H1 (cell line): ENCODE measurements at regions not wholly inside any gene's neighbourhood (a gene's known extent, or its start where the extent isn't known, plus 50 kb on each side); places are given as distances from the start of the nearest gene placed in this dataset.
A peak's percentile ranks its signal among the peaks of the same experiment; 100 is the strongest.

Source experiments
- CTCF ChIA-PET: fragments of 300-600 bp; sonication (Branson Sonifier 250); formaldehyde crosslinking; loops from one replicate; lab custom pipeline; 2021; ENCODE audit not compliant: partially characterized antibody; lab: Charles Lee
- POLR2A ChIA-PET: fragments of 300-600 bp; sonication (Branson Sonifier 250); formaldehyde crosslinking; loops from one replicate; lab custom pipeline; 2021; ENCODE audit warnings: inconsistent platforms; ENCODE audit not compliant: partially characterized antibody; lab: Charles Lee
- DNase-seq, 2 experiments: peaks; one replicate each; pipeline versions ENCODE4 v3.0.0 to v3.0.0-alpha.2; 2010 to 2022; ENCODE audit warnings: low spot score in 2 of 2, low read depth in 1 of 2, mixed read lengths in 1 of 2
- FAIRE-seq: peaks from 2 replicates; lab custom pipeline; 2011; peaks lifted over from hg19 to GRCh38; lab: Jason Lieb, UNC
- H2AFZ ChIP-seq: 2 replicates; pipeline ENCODE4 v1.8.1; 2012; ENCODE audit warnings: low read length, inconsistent platforms
- H2AK5ac ChIP-seq: 2 replicates; pipeline ENCODE4 v1.6.1; 2013; ENCODE audit warnings: low read depth, low read length
- H2BK120ac ChIP-seq: replicated peaks from 2 replicates; pipeline ENCODE3; 2013; ENCODE audit warnings: low read depth, low read length, inconsistent platforms
- H2BK12ac ChIP-seq: 2 replicates; pipeline ENCODE4 v1.6.1; 2013; ENCODE audit warnings: low read depth, low read length
- H2BK15ac ChIP-seq: 2 replicates; pipeline ENCODE4 v1.6.1; 2013; ENCODE audit warnings: low read length
- H2BK20ac ChIP-seq: 2 replicates; pipeline ENCODE4 v1.6.1; 2013; ENCODE audit warnings: low read length
- H2BK5ac ChIP-seq: 2 replicates; pipeline ENCODE4 v1.6.1; 2013; ENCODE audit warnings: low read depth, low read length
- H3K14ac ChIP-seq: 2 replicates; pipeline ENCODE4 v1.6.1; 2013; ENCODE audit warnings: inconsistent platforms; ENCODE audit not compliant: insufficient read length
- H3K18ac ChIP-seq: 2 replicates; pipeline ENCODE4 v1.6.1; 2013; ENCODE audit warnings: low read length; ENCODE audit errors: extremely low read depth
- H3K23ac ChIP-seq: 2 replicates; pipeline ENCODE4 v1.6.1; 2013; ENCODE audit warnings: inconsistent platforms; ENCODE audit not compliant: insufficient read length
- H3K23me2 ChIP-seq: 2 replicates; pipeline ENCODE4 v1.6.1; 2013; ENCODE audit warnings: low read depth, low read length
- H3K27ac ChIP-seq: 2 replicates; pipeline ENCODE4 v1.6.1; 2011; ENCODE audit warnings: low read depth, low read length, inconsistent platforms
- H3K27me3 ChIP-seq, 4 experiments: replicated peaks in 1 of 4; 1 replicate in 1 of 4; 2 replicates in 3 of 4; pipeline versions ENCODE4 v1.6.1 to v1.8.1; 2011 to 2013; ENCODE audit warnings: low read length in 3 of 4, mild to moderate bottlenecking in 3 of 4, inconsistent platforms in 2 of 4, mixed read lengths in 2 of 4, moderate library complexity in 1 of 4; ENCODE audit not compliant: control insufficient read depth in 3 of 4, insufficient read depth in 3 of 4; ENCODE audit errors: extremely low read depth in 1 of 4
- H3K36me3 ChIP-seq, 4 experiments: 2 replicates each; pipeline versions ENCODE4 v1.6.1 to v1.8.1; 2011 to 2013; ENCODE audit warnings: mild to moderate bottlenecking in 4 of 4, low read length in 3 of 4, moderate library complexity in 2 of 4, control low read depth in 1 of 4, inconsistent platforms in 1 of 4; ENCODE audit not compliant: insufficient read depth in 4 of 4, control insufficient read depth in 2 of 4
- H3K4ac ChIP-seq: replicated peaks from 2 replicates; pipeline ENCODE3; 2013; ENCODE audit warnings: low read length, low read depth, mixed read lengths, inconsistent platforms; ENCODE audit not compliant: insufficient read length
- H3K4me1 ChIP-seq, 4 experiments: replicated peaks in 1 of 4; 1 replicate in 1 of 4; 2 replicates in 3 of 4; pipeline versions ENCODE4 v1.6.1 to v1.8.1; 2011 to 2013; ENCODE audit warnings: low read length in 3 of 4, inconsistent platforms in 2 of 4, mixed read lengths in 1 of 4; ENCODE audit not compliant: insufficient read depth in 4 of 4, control insufficient read depth in 3 of 4
- H3K4me2 ChIP-seq, 2 experiments: 2 replicates each; pipeline versions ENCODE4 v1.6.1 to v1.8.1; 2011 to 2013; ENCODE audit warnings: low read depth in 2 of 2, low read length in 2 of 2, control low read depth in 1 of 2, inconsistent platforms in 1 of 2, mild to moderate bottlenecking in 1 of 2; ENCODE audit not compliant: insufficient read depth in 1 of 2
- H3K4me3 ChIP-seq, 4 experiments: fragments of 200-600, 300-600 bp in 1 of 4; sonication (generic), shearing (Covaris generic), sonication (Bioruptor Twin) in 1 of 4; 2 replicates each; pipeline versions ENCODE4 v1.5.1 to v1.8.1; 2011 to 2016; ENCODE audit warnings: low read length in 4 of 4, low read depth in 3 of 4, control low read depth in 2 of 4, inconsistent platforms in 2 of 4, mild to moderate bottlenecking in 2 of 4, mixed read lengths in 1 of 4, moderate library complexity in 1 of 4; ENCODE audit not compliant: insufficient read depth in 2 of 4; ENCODE audit errors: extremely low read depth in 1 of 4
- H3K56ac ChIP-seq: replicated peaks from 2 replicates; pipeline ENCODE3; 2013; ENCODE audit warnings: low read depth, mild to moderate bottlenecking, mixed read lengths, low read length, inconsistent platforms; ENCODE audit not compliant: insufficient read length
- H3K79me1 ChIP-seq: 2 replicates; pipeline ENCODE4 v1.6.1; 2013; ENCODE audit warnings: low read depth, low read length, control low read depth
- H3K79me2 ChIP-seq, 2 experiments: 2 replicates each; pipeline versions ENCODE4 v1.6.1 to v1.8.1; 2012 to 2013; ENCODE audit warnings: low read length in 2 of 2, mild to moderate bottlenecking in 2 of 2, inconsistent platforms in 1 of 2; ENCODE audit not compliant: insufficient read depth in 2 of 2, control insufficient read depth in 1 of 2
- H3K9ac ChIP-seq, 4 experiments: replicated peaks in 1 of 4; 1 replicate in 1 of 4; 2 replicates in 3 of 4; pipeline versions ENCODE4 v1.6.1 to v1.8.1; 2011 to 2013; ENCODE audit warnings: low read depth in 3 of 4, low read length in 3 of 4, control low read depth in 2 of 4, mild to moderate bottlenecking in 2 of 4, moderate library complexity in 2 of 4, inconsistent platforms in 1 of 4; ENCODE audit errors: extremely low read depth in 1 of 4
- H3K9me3 ChIP-seq, 2 experiments: 2 replicates each; pipeline versions ENCODE4 v1.6.1 to v1.8.1; 2012 to 2013; ENCODE audit warnings: mild to moderate bottlenecking in 2 of 2, moderate library complexity in 2 of 2, control low read depth in 1 of 2, inconsistent platforms in 1 of 2, low read depth in 1 of 2, low read length in 1 of 2, mixed read lengths in 1 of 2; ENCODE audit not compliant: insufficient read depth in 2 of 2
- H4K20me1 ChIP-seq, 2 experiments: replicated peaks in 1 of 2; 2 replicates each; pipeline versions ENCODE3 to v1.8.1; 2011 to 2013; ENCODE audit warnings: inconsistent platforms in 2 of 2, low read length in 2 of 2, mild to moderate bottlenecking in 1 of 2; ENCODE audit not compliant: insufficient read depth in 2 of 2, control insufficient read depth in 1 of 2
- H4K5ac ChIP-seq: 2 replicates; pipeline ENCODE4 v1.6.1; 2013; ENCODE audit warnings: low read length, low read depth, mixed read lengths, inconsistent platforms; ENCODE audit not compliant: insufficient read length
- H4K8ac ChIP-seq: 2 replicates; pipeline ENCODE4 v1.8.0; 2013; ENCODE audit warnings: mild to moderate bottlenecking, moderate library complexity, low read length, inconsistent platforms; ENCODE audit not compliant: insufficient read depth; ENCODE audit errors: extremely low read depth
- H4K91ac ChIP-seq: replicated peaks from 2 replicates; pipeline ENCODE3; 2013; ENCODE audit warnings: low read length, mixed read lengths, inconsistent platforms; ENCODE audit not compliant: insufficient read length
- ASH2L ChIP-seq: fragments of 200-600, 300-600 bp; sonication (generic); IDR thresholded peaks from one replicate; pipeline ENCODE4 v1.7.1; 2017; ENCODE audit warnings: low read length
- CBX5 ChIP-seq: fragments of 300-800, 300-1000 bp; sonication (generic); IDR thresholded peaks from 2 replicates; pipeline ENCODE4 v1.7.1; 2016; ENCODE audit warnings: antibody characterized with exemption, low read length, low read depth
- CBX8 ChIP-seq: fragments of 300-800, 300-1000 bp; sonication (generic); IDR thresholded peaks from 2 replicates; pipeline ENCODE4 v1.7.1; 2016; ENCODE audit warnings: low read depth, low read length, borderline replicate concordance
- CHD2 ChIP-seq: IDR thresholded peaks from 2 replicates; pipeline ENCODE4 v1.6.1; 2012; ENCODE audit warnings: low read length, improper control_type of control experiment
- CTCF ChIP-seq, 3 experiments: IDR thresholded peaks; 1 replicate in 2 of 3; 2 replicates in 1 of 3; pipeline versions ENCODE4 v1.5.1 to v1.6.1; 2011; ENCODE audit warnings: low read length in 3 of 3, mild to moderate bottlenecking in 3 of 3, inconsistent platforms in 2 of 3, low read depth in 1 of 3, moderate library complexity in 1 of 3; ENCODE audit not compliant: insufficient read depth in 1 of 3; ENCODE audit errors: control extremely low read depth in 1 of 3
- EGR1 ChIP-seq: IDR thresholded peaks from 2 replicates; pipeline ENCODE4 v1.6.1; 2011; ENCODE audit warnings: low read depth, low read length, borderline replicate concordance
- KDM5A ChIP-seq: fragments of 200-600 bp; IDR thresholded peaks from 2 replicates; pipeline ENCODE4 v1.7.1; 2012; ENCODE audit warnings: mild to moderate bottlenecking, low read length, inconsistent platforms, mixed read lengths
- PHF8 ChIP-seq: fragments of 200-600 bp; sonication (generic); conservative IDR thresholded peaks from 2 replicates; pipeline ENCODE4 v1.7.1; 2012; ENCODE audit warnings: low read depth, mild to moderate bottlenecking, inconsistent platforms, low read length, moderate library complexity
- SIRT6 ChIP-seq: IDR thresholded peaks from one replicate; pipeline ENCODE4 v1.7.1; 2012; ENCODE audit warnings: low read length, inconsistent platforms
- TBP ChIP-seq: IDR thresholded peaks from 2 replicates; pipeline ENCODE4 v1.6.1; 2011; ENCODE audit warnings: low read depth, low read length, improper control_type of control experiment
- WGBS, 2 experiments: shearing (Covaris generic) in 1 of 2; methylation state at CpG; one replicate each; pipeline versions ENCODE4 v1.1.6 to v1.1.7; 2013 to 2015; ENCODE audit warnings: low lambda C conversion rate in 2 of 2, mixed read lengths in 2 of 2, inconsistent platforms in 1 of 2, low coverage in 1 of 2, missing lambda C conversion rate in 1 of 2; ENCODE audit not compliant: insufficient replicate concordance in 2 of 2, insufficient coverage in 1 of 2, insufficient read length in 1 of 2; ENCODE audit errors: extremely low coverage in 1 of 2, missing lambda C conversion rate in 1 of 2; 5-methylcytosine and 5-hydroxymethylcytosine counted together

- no peak overlapping the region for H3K56ac ChIP-seq
- no peak overlapping the region for H4K91ac ChIP-seq
- no peaks in the 10 kb centered on the region for H3K79me2 ChIP-seq
- peak overlapping the region; percentile 32; the same call in 1 of the 2 replicates for H3K18ac ChIP-seq
- H2BK20ac ChIP-seq = 0 out of 2 replicates have a peak overlapping the region, but pooled peaks have one; percentile 32
- ChIA-PET CTCF (interaction anchor here (1.2 to 1.4 kb wide), 2 partner anchors 15 to 98 kb away, joined by 3 to 4 read pairs; no protein-coding TSS in a partner anchor), POLR2A (no interaction called here)
- no peaks in the 10 kb centered on the region for H3K27me3 ChIP-seq
- 0 out of 2 replicates have a peak overlapping the region, but pooled peaks have one; percentile 27 for H2BK12ac ChIP-seq
- FAIRE-seq (no peak), DNase-seq (no peak)
- no peak overlapping the region for H3K4ac ChIP-seq
- H2AFZ ChIP-seq = no peak overlapping the region
- H4K5ac ChIP-seq = no peak overlapping the region
- H4K20me1 ChIP-seq = no peaks in the 10 kb centered on the region
- no peak overlapping the region for H3K4me3 ChIP-seq
- H3K14ac ChIP-seq = no peak overlapping the region
- H3K9ac ChIP-seq = no peak overlapping the region
- WGBS, 2 experiments = 95% methylated on average over 9 of the region's 10 CpGs; no CpG with 5 or more reads in 1 of the 2 experiments
- no peak overlapping the region for H3K27ac ChIP-seq
- no peak overlapping the region for H3K4me2 ChIP-seq
- no peaks in the 10 kb centered on the region; a peak in 1 of 7 replicates for H3K4me1 ChIP-seq
- H4K8ac ChIP-seq = peak overlapping the region; percentile 29; the same call in 1 of the 2 replicates
- H3K9me3 ChIP-seq = no peaks in the 10 kb centered on the region
- H2AK5ac ChIP-seq = no peak overlapping the region
- H2BK5ac ChIP-seq = no peak overlapping the region
- H2BK120ac ChIP-seq = no peak overlapping the region
- H3K36me3 ChIP-seq = no peaks in the 10 kb centered on the region
- H3K79me1 ChIP-seq = no peaks in the 10 kb centered on the region
- H3K23me2 ChIP-seq = no peaks in the 10 kb centered on the region
- no peak overlapping the region for H3K23ac ChIP-seq
- 0 out of 2 replicates have a peak overlapping the region, but pooled peaks have one; percentile 46 for H2BK15ac ChIP-seq
- TF ChIP-seq ASH2L (no peak), PHF8 (no peak), CTCF (IDR thresholded peaks at IDR 0.05; ENCODE audit: control extremely low read depth in 1 of 3, insufficient read depth in 1 of 3, low read depth in 1 of 3, low read length in 3 of 3) (no peak), KDM5A (no peak), SIRT6 (no peak), CHD2 (no peak), CBX8 (no peak), CBX5 (no peak), TBP (no peak), EGR1 (no peak)
These were observed 977.8 kb downstream of the TBC1D22A start for GRCh38 chr22:47740109-47740805.
